ENCODE measurements at regions not wholly inside any gene's neighbourhood (a gene's known extent, or its start where the extent isn't known, plus 50 kb on each side); places are given as distances from the start of the nearest gene placed in this dataset.

- DNase-seq (ENCODE audit: low spot score): no peak
Measured at GRCh38 chr3:41104147-41104546, 95.2 kb upstream of the CTNNB1 start.

GRCh38 chr3:41106691-41107090, 92.6 kb upstream of the CTNNB1 start:
- DNase-seq (ENCODE audit: low spot score): no peak

GRCh38 chr3:41111011-41111410, 88.3 kb upstream of the CTNNB1 start:
- DNase-seq (ENCODE audit: low spot score): no peak

- DNase-seq (ENCODE audit: low spot score): no peak
Measured at GRCh38 chr3:41112466-41112865, 86.8 kb upstream of the CTNNB1 start.

GRCh38 chr3:41115069-41115468, 84.2 kb upstream of the CTNNB1 start:
- DNase-seq (ENCODE audit: low spot score): no peak

GRCh38 chr3:41116851-41117250, 82.5 kb upstream of the CTNNB1 start:
- no peak for DNase-seq (ENCODE audit: low spot score)

GRCh38 chr3:41117398-41117870, 81.9 kb upstream of the CTNNB1 start:
- DNase-seq (ENCODE audit: low spot score): peak; percentile 100

GRCh38 chr3:41118461-41119390, 80.6 kb upstream of the CTNNB1 start:
- no peak for DNase-seq (ENCODE audit: low spot score)

- no peak for DNase-seq (ENCODE audit: low spot score)
Measured at GRCh38 chr3:41120460-41120859, 78.8 kb upstream of the CTNNB1 start.

- DNase-seq (ENCODE audit: low spot score): no peak
Measured at GRCh38 chr3:41125258-41125657, 74.0 kb upstream of the CTNNB1 start.

GRCh38 chr3:41126472-41126871, 72.8 kb upstream of the CTNNB1 start:
- no peak for DNase-seq (ENCODE audit: low spot score)

- DNase-seq (ENCODE audit: low spot score): no peak
Measured at GRCh38 chr3:41126961-41127360, 72.3 kb upstream of the CTNNB1 start.

- no peak for DNase-seq (ENCODE audit: low spot score)
Measured at GRCh38 chr3:41127414-41127813, 71.9 kb upstream of the CTNNB1 start.

- no peak for DNase-seq (ENCODE audit: low spot score)
Measured at GRCh38 chr3:41129731-41130130, 69.6 kb upstream of the CTNNB1 start.

GRCh38 chr3:41131224-41131623, 68.1 kb upstream of the CTNNB1 start:
- no peak for DNase-seq (ENCODE audit: low spot score)

- no peak for DNase-seq (ENCODE audit: low spot score)
Measured at GRCh38 chr3:41137686-41138111, 61.6 kb upstream of the CTNNB1 start.

GRCh38 chr3:41138146-41138545, 61.2 kb upstream of the CTNNB1 start:
- no peak for DNase-seq (ENCODE audit: low spot score)

- no peak for DNase-seq (ENCODE audit: low spot score)
Measured at GRCh38 chr3:41138601-41139000, 60.7 kb upstream of the CTNNB1 start.

GRCh38 chr3:41140242-41140641, 59.1 kb upstream of the CTNNB1 start:
- DNase-seq (ENCODE audit: low spot score): no peak

GRCh38 chr3:41141433-41142167, 57.7 kb upstream of the CTNNB1 start:
- no peak for DNase-seq (ENCODE audit: low spot score)

- no peak for DNase-seq (ENCODE audit: low spot score)
Measured at GRCh38 chr3:41143421-41144031, 55.8 kb upstream of the CTNNB1 start.

GRCh38 chr3:41144631-41145030, 54.7 kb upstream of the CTNNB1 start:
- DNase-seq (ENCODE audit: low spot score): no peak

- DNase-seq (ENCODE audit: low spot score): no peak
Measured at GRCh38 chr3:41148478-41148877, 50.8 kb upstream of the CTNNB1 start.

All from kidney capillary endothelial cell (primary cell).